ENCODE measurements at regions not wholly inside any gene's neighbourhood (a gene's known extent, or its start where the extent isn't known, plus 50 kb on each side); places are given as distances from the start of the nearest gene placed in this dataset.

GRCh38 chr15:51156957-51157356, 62.3 kb upstream of the TNFAIP8L3 start:
- DNase-seq (no peak), ATAC-seq (no peak)
- intact Hi-C loops (cut with DNase I), result no loop called here

- DNase-seq (no peak), ATAC-seq (peak in 1 of 2 donors; percentile 8)
- intact Hi-C loops (cut with DNase I), result no loop called here
Observed at GRCh38 chr15:51155891-51156290, 61.2 kb upstream of the TNFAIP8L3 start.

- no peak for DNase-seq
- no peak for ATAC-seq
- intact Hi-C loops (cut with DNase I), result no loop called here
Observed at GRCh38 chr15:51155016-51155580, 60.4 kb upstream of the TNFAIP8L3 start.

All from left cardiac atrium (tissue), 4 donors.